ENCODE measurements at regions not wholly inside any gene's neighbourhood (a gene's known extent, or its start where the extent isn't known, plus 50 kb on each side); places are given as distances from the start of the nearest gene placed in this dataset.

GRCh38 chr6:16832043-16832567 lies 70.8 kb upstream of the ATXN1 start:
- FAIRE-seq (no peak), DNase-seq (ENCODE audit: low read depth, low spot score) (no peak)
- peaks cover 0 to 2% of the 10 kb centered on the region in 2 experiments for H3K27me3 ChIP-seq (ENCODE audit: control insufficient read depth in 2 of 2, insufficient read depth in 2 of 2, low read length in 2 of 2)
- TF ChIP-seq, protein P1, sequence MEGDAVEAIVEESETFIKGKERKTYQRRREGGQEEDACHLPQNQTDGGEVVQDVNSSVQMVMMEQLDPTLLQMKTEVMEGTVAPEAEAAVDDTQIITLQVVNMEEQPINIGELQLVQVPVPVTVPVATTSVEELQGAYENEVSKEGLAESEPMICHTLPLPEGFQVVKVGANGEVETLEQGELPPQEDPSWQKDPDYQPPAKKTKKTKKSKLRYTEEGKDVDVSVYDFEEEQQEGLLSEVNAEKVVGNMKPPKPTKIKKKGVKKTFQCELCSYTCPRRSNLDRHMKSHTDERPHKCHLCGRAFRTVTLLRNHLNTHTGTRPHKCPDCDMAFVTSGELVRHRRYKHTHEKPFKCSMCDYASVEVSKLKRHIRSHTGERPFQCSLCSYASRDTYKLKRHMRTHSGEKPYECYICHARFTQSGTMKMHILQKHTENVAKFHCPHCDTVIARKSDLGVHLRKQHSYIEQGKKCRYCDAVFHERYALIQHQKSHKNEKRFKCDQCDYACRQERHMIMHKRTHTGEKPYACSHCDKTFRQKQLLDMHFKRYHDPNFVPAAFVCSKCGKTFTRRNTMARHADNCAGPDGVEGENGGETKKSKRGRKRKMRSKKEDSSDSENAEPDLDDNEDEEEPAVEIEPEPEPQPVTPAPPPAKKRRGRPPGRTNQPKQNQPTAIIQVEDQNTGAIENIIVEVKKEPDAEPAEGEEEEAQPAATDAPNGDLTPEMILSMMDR (IDR thresholded peaks at IDR 0.05; ENCODE audit: extremely low read depth in 1 of 2, insufficient read depth in 1 of 2, low read depth in 1 of 2, low read length in 2 of 2), result no peak
- TF ChIP-seq EZH2 (IDR thresholded peaks at IDR 0.05; ENCODE audit: borderline replicate concordance, low read depth, low read length, severe bottlenecking) (no peak), MYC (IDR thresholded peaks at IDR 0.05; ENCODE audit: low read depth, low read length) (no peak), GATA2 (IDR thresholded peaks at IDR 0.05; ENCODE audit: insufficient read depth, insufficient read length, low read depth, low read length) (no peak), FOS (IDR thresholded peaks at IDR 0.05; ENCODE audit: borderline replicate concordance, insufficient read depth, low read length) (no peak), POLR2AphosphoS5 (IDR thresholded peaks at IDR 0.05; ENCODE audit: insufficient read depth, low read depth, low read length) (no peak), JUN (IDR thresholded peaks at IDR 0.05; ENCODE audit: borderline replicate concordance, insufficient read depth, insufficient read length, low read depth) (no peak), POLR2A (IDR thresholded peaks at IDR 0.05; ENCODE audit: low read depth, low read length) (no peak)
- TF ChIP-seq, protein P2, sequence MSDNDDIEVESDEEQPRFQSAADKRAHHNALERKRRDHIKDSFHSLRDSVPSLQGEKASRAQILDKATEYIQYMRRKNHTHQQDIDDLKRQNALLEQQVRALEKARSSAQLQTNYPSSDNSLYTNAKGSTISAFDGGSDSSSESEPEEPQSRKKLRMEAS (IDR thresholded peaks at IDR 0.05; ENCODE audit: insufficient read depth, insufficient read length), result no peak
- ChIA-PET CTCF (interaction anchor here (2.3 kb wide), 1 partner anchor 254 kb away, joined by 11 read pairs; no protein-coding TSS in a partner anchor), POLR2A (no interaction called here)
- dilution Hi-C loops (cut with MboI; ENCODE audit: extremely low pct_ligation_motif_present, low sequenced_read_pairs) (no loop called here), intact Hi-C loops (cut with micrococcal nuclease) (no loop called here)
- no peaks in the 10 kb centered on the region for H3K79me2 ChIP-seq (ENCODE audit: control insufficient read depth, insufficient read depth, low read length)
- no TSS peak for BruUV-seq (replicated peaks)
- no peak overlapping the region for H3K4me2 ChIP-seq (ENCODE audit: insufficient read depth, low read length)
- no peak overlapping the region for H3K9ac ChIP-seq (replicated peaks; ENCODE audit: extremely low read depth, insufficient read depth, low read length)
- H3K9me3 ChIP-seq (replicated peaks; ENCODE audit: control insufficient read depth, insufficient read depth, low read length), result no peaks in the 10 kb centered on the region
- no peaks in the 10 kb centered on the region for H4K20me1 ChIP-seq (replicated peaks; ENCODE audit: control insufficient read depth, extremely low read depth, insufficient read depth, low read length)
- H3K4me1 ChIP-seq (ENCODE audit: control insufficient read depth, extremely low read depth, insufficient read depth, low read length), result no peaks in the 10 kb centered on the region
- H3K4me3 ChIP-seq (replicated peaks in 1 of 3; ENCODE audit: insufficient read depth in 1 of 3, low read depth in 1 of 3, low read length in 3 of 3), result no peak overlapping the region
- H3K9me1 ChIP-seq (replicated peaks; ENCODE audit: control insufficient read depth, extremely low read depth, insufficient read depth, low read length), result no peaks in the 10 kb centered on the region
- H3K36me3 ChIP-seq (ENCODE audit: control insufficient read depth in 2 of 2, extremely low read depth in 1 of 2, insufficient read depth in 2 of 2, low read length in 2 of 2), result no peaks in the 10 kb centered on the region
- no peak overlapping the region for H3K27ac ChIP-seq (ENCODE audit: insufficient read depth, low read depth, low read length)
- H2AFZ ChIP-seq (ENCODE audit: low read depth, low read length), result no peak overlapping the region

Measured in endothelial cell of umbilical vein (primary cell).